ENCODE measurements at regions not wholly inside any gene's neighbourhood (a gene's known extent, or its start where the extent isn't known, plus 50 kb on each side); places are given as distances from the start of the nearest gene placed in this dataset.

DNA sequence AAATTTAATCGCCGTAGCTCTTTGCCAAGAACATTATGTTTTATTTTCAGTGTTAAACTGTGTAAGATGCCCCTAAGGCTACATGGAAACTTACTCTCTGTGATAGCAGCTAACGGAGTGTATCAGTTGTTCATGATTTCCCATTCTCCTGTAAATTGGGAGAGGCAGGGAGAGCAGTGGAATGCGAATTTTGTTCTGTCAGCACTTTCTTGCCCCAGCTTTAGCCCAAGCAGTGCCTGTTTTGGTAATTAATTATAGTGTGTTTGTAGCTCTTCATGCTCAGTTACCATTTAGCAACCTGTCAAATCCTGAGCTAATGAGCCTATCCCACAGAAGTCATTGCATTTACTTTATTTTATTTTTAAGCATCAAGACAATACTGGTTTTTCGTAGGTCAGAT, 475.1 kb upstream of the RBFOX1 start:
- TF ChIP-seq, protein P1, sequence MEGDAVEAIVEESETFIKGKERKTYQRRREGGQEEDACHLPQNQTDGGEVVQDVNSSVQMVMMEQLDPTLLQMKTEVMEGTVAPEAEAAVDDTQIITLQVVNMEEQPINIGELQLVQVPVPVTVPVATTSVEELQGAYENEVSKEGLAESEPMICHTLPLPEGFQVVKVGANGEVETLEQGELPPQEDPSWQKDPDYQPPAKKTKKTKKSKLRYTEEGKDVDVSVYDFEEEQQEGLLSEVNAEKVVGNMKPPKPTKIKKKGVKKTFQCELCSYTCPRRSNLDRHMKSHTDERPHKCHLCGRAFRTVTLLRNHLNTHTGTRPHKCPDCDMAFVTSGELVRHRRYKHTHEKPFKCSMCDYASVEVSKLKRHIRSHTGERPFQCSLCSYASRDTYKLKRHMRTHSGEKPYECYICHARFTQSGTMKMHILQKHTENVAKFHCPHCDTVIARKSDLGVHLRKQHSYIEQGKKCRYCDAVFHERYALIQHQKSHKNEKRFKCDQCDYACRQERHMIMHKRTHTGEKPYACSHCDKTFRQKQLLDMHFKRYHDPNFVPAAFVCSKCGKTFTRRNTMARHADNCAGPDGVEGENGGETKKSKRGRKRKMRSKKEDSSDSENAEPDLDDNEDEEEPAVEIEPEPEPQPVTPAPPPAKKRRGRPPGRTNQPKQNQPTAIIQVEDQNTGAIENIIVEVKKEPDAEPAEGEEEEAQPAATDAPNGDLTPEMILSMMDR (IDR thresholded peaks at IDR 0.05) = no peak
- H3K4me1 ChIP-seq (ENCODE audit: control insufficient read depth in 1 of 2, insufficient read depth in 1 of 2, low read depth in 1 of 2, low read length in 1 of 2) = no peaks in the 10 kb centered on the region
- no peaks in the 10 kb centered on the region for H3K36me3 ChIP-seq
- no peak overlapping the region for H3K4me3 ChIP-seq (ENCODE audit: low read depth in 1 of 2, low read length in 1 of 2)
- no peak overlapping the region for H3K27ac ChIP-seq
- H3K9me3 ChIP-seq = no peaks in the 10 kb centered on the region
- H3K27me3 ChIP-seq = no peaks in the 10 kb centered on the region

DNA sequence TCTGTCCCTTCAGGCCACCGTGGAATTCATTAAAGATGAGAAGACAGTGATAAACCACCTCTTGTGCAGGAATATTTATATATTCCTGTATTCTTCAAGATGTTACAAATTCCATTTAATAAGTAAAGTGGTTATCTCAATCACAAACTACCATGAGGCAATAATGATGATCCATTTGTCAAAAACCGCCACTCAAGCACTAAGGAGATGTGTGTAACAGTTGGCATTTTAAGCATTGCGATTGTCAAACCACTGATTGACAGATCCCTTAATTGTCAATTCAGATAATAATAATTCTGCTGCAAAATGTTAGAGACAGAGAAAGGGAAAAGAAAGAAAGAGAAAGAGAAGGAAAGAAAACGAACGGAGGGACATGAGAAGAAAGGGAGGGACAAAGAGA, 476.1 kb upstream of the RBFOX1 start:
- TF ChIP-seq, protein P1 (IDR thresholded peaks at IDR 0.05) = no peak
- no peaks in the 10 kb centered on the region for H3K9me3 ChIP-seq
- H3K36me3 ChIP-seq = no peaks in the 10 kb centered on the region
- no peak overlapping the region for H3K27ac ChIP-seq
- H3K4me3 ChIP-seq (ENCODE audit: low read depth in 1 of 2, low read length in 1 of 2) = no peak overlapping the region
- H3K27me3 ChIP-seq = no peaks in the 10 kb centered on the region
- no peaks in the 10 kb centered on the region for H3K4me1 ChIP-seq (ENCODE audit: control insufficient read depth in 1 of 2, insufficient read depth in 1 of 2, low read depth in 1 of 2, low read length in 1 of 2)

DNA sequence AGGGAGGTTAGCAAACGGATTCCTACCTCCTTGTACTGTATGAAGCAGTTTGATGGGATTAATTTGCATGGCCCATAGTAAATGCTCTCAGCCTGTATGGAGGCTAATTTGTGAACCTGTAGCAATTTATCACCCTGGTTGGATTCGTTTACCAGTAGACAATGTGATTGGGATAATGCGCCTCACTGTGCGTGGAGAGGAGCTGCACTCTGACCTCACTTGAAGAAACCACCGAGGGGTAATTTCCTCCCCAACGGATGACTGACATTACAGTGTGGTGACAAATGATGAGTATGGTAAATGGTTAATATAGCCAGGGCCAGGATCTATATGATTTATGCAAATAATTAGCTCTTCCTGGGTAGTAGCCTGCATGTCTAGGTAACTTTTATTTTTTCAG, 479.1 kb upstream of the RBFOX1 start:
- Histone ChIP-seq H3K4me1 (ENCODE audit: control insufficient read depth in 1 of 2, insufficient read depth in 1 of 2, low read depth in 1 of 2, low read length in 1 of 2) (no peaks in the 10 kb centered on the region), H3K9me3 (no peaks in the 10 kb centered on the region), H3K27ac (no peak overlapping the region), H3K27me3 (no peaks in the 10 kb centered on the region), H3K4me3 (ENCODE audit: low read depth in 1 of 2, low read length in 1 of 2) (no peak overlapping the region), H3K36me3 (no peaks in the 10 kb centered on the region)
- TF ChIP-seq, protein P1 (IDR thresholded peaks at IDR 0.05) = no peak

DNA sequence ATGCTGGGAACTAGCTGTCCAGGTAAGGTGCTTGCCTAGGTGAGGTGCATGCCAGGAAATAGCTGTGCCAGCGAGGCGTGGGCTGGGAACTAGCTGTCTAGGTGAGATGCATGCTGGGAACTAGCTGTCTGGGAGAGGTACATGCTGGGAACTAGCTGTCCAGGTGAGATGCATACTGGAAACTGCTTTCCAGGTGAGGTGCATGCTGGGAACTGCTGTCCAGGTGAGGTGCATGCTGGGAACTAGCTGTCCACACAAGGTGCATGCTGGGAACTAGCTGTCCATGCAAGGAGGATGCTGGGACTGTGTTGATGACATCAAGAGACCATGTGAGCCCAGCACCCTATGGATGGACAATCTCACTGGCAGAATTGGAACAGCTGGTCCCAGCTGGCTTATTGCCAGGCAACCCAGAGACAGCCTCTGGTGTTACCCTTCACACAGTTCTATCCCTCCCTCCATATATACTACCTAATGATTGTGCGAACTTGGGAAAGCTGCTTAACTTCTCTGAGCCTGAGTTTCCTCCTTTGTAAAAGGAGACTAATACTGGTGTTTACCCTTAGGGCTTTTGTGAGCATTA, 479.9 kb upstream of the RBFOX1 start:
- Histone ChIP-seq H3K9me3 (no peaks in the 10 kb centered on the region), H3K36me3 (no peaks in the 10 kb centered on the region), H3K27me3 (no peaks in the 10 kb centered on the region), H3K4me1 (ENCODE audit: control insufficient read depth in 1 of 2, insufficient read depth in 1 of 2, low read depth in 1 of 2, low read length in 1 of 2) (no peaks in the 10 kb centered on the region), H3K27ac (no peak overlapping the region), H3K4me3 (ENCODE audit: low read depth in 1 of 2, low read length in 1 of 2) (no peak overlapping the region)
- TF ChIP-seq, protein P1 (IDR thresholded peaks at IDR 0.05) = no peak

DNA sequence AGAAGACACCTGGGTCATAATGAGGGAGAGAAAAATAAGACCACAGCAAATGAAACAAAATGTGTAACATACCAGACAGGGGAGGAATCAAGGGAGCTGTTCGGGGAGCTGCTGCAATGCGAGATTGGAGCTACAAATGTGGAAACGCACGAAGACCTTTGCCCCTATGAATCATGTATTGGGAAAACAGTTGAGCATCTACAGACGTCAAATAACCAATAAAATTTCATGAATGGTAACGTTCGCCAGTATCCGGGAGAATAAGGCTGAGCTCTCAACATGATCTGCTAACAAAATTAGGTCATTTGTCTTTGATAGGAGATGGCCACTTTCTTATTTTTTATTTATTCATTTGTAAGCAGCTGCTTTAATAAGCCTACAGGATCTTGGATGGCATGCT, 486.2 kb upstream of the RBFOX1 start:
- no peak overlapping the region for H3K4me3 ChIP-seq (ENCODE audit: low read depth in 1 of 2, low read length in 1 of 2)
- no peaks in the 10 kb centered on the region for H3K36me3 ChIP-seq
- TF ChIP-seq, protein P1 (IDR thresholded peaks at IDR 0.05) = no peak
- no peaks in the 10 kb centered on the region for H3K9me3 ChIP-seq
- no peak overlapping the region for H3K27ac ChIP-seq
- H3K4me1 ChIP-seq (ENCODE audit: control insufficient read depth in 1 of 2, insufficient read depth in 1 of 2, low read depth in 1 of 2, low read length in 1 of 2) = no peaks in the 10 kb centered on the region
- H3K27me3 ChIP-seq = no peaks in the 10 kb centered on the region

DNA sequence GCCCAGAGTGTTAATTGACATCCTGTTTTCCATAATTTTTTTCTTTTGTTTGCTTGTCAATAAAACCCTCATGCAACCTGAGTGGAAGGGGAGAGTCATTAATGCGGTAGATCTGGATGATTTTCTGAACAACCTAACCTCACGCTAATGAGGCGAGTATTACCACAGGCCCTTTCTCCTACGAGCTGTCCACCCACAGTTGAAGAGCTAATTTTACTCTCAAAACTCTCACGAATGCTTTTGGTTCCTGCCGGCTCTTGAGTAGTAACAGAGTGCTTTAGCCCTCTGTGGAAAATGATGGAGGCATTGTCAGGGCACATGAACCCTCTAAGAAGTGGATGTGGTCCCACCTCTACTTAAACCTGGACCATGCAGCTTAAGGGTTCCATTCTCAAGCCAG, 491.3 kb upstream of the RBFOX1 start:
- H3K4me3 ChIP-seq (ENCODE audit: low read depth in 1 of 2, low read length in 1 of 2) = no peak overlapping the region
- no peaks in the 10 kb centered on the region for H3K27me3 ChIP-seq
- no peak overlapping the region for H3K27ac ChIP-seq
- TF ChIP-seq, protein P1 (IDR thresholded peaks at IDR 0.05) = no peak
- H3K4me1 ChIP-seq (ENCODE audit: control insufficient read depth in 1 of 2, insufficient read depth in 1 of 2, low read depth in 1 of 2, low read length in 1 of 2) = no peaks in the 10 kb centered on the region
- H3K9me3 ChIP-seq = no peaks in the 10 kb centered on the region
- H3K36me3 ChIP-seq = no peaks in the 10 kb centered on the region

Measured in neutrophil (primary cell).